ENCODE measurements at regions not wholly inside any gene's neighbourhood (a gene's known extent, or its start where the extent isn't known, plus 50 kb on each side); places are given as distances from the start of the nearest gene placed in this dataset.
"Not testable (repeated sequence)": the region's sequence is repeated elsewhere in the genome, so short reads cannot be mapped to it uniquely, and the experiment has no call there.

DNA sequence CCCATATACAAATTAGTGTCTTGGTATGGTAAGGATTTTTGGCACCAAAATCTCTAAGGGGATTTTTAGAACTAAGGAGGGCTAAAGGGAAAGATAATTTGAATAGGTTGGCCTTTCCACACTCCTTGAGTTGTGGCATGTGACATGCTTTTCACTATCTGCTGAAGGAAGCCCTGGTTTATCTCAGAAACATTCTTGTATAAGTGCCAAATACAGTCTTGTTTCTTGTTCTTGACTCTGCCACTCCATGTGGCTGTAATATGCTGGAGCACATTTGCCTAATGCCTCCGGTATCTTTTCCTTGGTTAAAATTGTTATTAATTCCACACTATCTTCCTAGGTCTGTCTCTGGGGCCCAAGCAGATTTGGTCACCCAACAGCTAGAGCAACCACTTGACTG, 457.0 kb downstream of the USP25 start:
- no peak for DNase-seq

DNA sequence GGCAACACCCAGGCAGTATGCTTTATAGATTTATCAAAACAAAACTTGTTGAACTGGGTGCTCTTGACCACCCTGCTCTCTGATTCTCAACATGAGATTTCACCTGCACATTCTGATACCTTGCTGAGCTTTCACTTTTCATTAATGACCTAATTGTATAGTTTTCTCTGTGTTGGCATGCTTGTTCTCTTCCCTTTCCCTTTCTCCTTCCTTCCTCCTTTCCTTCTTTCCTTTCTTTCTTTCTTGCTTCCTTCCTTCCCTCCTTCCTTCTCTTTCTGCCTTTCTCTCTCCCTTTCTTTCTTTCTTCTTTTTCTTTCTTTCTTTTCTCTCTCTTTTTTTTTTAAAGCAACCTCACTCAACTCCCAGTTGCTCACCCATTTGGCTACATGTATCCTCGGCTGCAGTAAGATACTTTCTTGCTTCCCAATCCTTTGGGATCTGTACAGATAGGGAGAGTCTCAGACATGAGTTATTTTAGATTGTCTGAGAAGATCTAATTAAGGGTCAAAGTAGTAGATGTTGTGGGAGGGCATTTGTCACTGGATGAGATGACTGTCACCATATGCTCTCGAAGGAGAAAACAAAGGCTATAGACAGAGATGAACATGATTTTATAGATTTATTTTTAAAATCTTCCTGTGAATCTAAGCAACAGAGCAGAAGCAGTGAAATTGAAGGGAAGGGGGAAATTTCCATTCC, 458.0 kb downstream of the USP25 start:
- DNase-seq, result no peak

DNA sequence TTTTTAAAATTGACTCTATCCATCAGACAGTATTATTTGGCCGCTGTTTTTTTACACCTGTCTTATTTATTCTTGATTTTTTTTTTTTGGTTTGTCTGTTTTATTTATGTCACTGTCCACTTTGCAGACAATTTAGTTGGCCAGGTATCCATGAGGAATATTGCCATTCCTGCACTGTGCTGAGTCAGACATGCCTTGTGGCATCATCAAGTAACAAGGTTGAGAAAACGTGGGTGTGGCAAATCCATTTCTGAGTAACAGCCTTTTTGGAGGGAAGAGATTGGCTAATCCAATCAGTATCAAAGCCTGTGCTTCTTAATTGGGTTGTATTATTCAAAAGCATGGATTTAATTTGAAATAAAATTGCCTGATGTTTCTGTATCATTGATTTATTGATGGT, 463.1 kb downstream of the USP25 start:
- DNase-seq, result no peak

DNA sequence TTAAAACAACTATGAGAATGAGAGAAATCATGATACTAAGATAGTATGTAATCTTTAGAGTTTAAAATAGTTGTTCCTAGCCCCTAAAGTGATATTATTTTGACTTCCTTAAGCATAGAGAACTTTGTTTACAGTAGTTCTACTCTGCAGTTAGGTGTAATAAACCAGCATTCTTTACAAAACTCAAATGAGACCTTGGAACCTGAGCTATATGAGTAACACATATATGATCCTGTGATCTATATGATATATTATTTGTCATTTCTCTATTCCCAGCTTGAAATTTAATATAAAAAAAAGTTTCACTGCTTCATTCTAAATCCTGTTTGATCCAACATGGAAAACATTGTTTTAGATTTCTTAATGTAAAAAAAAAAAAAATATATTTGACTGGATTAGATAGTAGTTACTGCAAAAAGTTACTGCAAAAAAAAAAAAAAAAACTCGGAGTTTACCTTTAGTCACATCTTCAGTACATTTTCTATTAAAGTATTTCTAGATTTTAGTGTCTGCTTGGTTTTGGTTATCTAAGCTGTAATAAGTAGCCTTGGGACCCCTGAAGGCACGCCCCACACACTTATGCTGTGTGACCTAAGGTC, 463.8 kb downstream of the USP25 start:
- no peak for DNase-seq

DNA sequence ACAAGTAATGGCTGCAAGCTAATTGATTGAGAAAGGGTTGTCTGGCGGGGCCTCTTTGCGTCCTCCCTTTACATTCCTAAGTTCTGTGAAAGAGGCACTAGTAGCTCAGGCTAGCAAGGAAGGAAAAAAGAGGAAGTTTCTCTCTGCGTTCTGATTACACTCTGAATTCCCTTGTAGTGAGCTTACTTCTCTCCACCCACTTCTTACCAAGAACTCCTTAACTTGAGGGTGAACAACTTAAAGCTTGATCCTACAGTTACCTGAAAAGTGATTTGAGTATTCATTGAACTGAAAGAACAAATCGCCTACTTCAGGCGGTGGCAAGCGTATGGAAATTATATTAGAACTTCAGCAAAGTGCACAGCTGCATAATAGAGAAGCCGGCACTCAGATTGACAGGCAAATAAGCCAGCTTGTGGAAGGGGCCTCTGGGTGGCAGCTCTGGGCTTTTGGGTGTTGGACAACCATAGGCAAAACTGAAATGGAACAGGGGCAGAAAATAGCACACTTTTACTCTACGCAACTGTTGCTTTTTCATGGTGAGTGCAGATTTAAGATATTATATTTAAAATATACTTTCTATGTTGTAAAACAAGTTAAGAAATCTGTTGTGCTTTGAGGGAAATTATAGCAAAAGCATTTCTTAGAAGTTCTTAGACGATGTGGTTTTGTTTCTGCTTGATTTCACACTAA, 464.5 kb downstream of the USP25 start:
- DNase-seq, result no peak

DNA sequence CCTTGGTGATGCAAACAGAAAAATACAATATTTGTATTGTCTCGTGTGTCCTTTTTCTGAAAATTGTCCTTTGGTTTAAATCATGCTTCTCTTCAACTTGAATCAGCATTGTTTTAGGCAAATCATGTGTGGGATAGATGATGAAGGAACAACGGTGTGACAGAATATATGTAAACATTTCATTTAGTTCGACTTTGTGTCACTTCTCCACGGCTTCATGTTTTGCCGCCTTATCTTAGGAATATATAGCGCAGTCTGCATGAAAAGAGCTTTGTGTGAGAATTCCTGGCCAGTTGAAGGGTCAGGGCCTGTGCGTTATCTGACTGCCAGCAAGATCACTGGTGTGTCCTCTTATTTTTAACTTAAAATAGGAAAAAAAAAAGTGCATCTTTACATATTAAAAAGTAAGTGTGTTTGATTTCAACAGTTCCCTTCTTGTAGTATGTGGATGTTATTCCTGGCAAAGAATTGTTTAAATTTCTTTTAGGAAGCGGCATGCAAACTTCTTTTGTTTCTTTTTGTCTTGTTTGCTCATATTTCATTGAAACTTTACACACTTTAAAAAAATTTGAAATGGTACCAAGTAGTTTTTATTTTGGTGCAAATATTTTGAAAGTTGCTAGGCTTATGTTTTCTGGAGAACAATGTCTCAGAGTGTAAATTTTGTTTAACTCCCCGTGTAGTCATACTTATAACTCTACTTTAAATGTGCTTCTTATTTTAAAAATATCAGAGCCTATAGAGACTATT, 465.2 kb downstream of the USP25 start:
- no peak for DNase-seq

DNA sequence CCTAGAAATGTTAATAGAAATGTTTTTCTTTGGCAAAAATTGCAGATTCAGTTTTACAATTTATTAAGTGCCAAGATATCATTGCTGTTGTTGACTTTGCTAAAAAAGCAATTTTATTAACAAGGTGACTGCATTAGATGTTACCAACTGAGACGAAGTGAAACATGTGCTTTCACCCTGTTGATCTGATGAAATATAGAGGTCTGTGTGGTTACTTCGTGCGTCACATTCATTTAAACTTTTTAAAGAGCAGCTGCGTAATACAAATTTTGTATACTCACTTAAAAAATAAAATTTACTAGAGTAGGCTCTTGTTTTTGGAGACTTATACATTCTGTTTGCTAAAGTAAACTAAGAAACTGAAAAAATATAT, 465.7 kb downstream of the USP25 start:
- no peak for DNase-seq

DNA sequence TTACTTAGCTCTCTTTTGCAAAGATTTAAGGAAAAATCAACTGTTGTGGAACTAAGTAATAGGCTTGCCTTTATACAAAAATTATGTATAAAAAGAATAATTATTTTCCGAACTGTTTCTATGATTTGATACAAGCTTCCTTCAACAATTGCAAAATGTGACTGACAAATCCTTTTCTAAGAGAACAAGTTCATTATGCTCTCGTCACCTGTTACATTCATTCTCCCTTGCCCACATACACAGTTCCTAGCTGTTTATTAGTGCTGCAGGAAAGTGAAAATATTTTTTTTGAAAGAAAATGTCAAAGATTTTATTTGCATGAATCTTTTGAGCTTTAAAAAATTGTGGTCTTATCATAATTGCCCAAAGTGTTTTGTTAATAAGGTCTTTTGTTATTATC, 466.2 kb downstream of the USP25 start:
- DNase-seq, result no peak

DNA sequence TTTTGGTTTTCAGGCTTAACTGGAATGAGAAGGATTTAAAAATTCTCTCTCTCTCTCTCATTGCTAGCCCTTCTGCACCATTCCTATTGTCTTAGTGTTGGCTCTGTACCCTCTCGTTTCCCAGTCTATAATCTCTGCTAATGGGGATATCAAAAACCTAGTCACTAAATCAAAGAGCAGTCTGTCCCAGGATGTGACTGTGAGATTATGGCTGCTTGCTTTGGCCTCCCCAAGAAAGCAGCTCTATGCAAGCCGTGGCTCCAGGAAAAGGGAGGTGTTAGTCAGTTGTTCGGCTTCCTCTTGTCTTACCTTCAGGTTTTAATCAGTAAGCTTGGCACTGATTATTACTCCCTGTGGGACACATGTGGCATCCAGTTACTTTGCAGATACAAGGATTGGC, 468.8 kb downstream of the USP25 start:
- no peak for DNase-seq

DNA sequence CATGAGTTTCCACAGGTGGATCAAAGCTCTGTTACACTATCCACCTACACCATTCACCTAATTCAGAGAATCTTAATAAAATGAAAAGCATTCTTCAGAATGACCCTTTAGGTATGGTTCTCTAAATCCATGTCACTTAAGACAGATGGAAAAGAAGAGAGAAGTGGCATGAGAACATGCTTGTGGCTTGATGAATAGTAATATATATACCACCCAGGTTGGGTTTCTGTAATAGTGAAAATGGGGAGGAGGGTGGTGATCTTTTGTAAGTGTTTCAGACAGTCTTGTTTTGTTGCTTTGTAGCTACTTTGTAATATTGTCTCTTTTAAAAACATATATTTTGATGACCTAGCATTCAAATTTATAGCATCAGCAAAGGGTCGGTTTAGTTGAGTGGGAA, 469.8 kb downstream of the USP25 start:
- no peak for DNase-seq

DNA sequence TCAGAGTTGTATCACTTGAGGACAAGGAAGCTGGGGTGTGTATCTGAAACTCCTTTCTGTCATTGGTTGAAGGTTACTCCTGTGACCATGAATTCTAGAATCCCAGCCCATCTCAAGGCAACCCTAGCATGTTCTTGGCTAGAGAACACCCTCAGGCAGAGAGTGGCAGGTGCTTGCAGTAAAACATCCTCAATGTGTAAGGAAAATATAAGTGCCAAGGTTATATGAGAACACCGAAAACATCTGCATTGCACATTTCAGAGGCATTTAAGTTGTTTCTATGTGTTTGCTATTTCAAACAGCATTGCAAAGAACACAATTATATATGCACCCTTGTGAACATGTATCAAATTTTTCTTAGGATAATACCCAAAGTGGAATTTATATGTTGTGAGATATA, 471.9 kb downstream of the USP25 start:
- DNase-seq, result no peak

DNA sequence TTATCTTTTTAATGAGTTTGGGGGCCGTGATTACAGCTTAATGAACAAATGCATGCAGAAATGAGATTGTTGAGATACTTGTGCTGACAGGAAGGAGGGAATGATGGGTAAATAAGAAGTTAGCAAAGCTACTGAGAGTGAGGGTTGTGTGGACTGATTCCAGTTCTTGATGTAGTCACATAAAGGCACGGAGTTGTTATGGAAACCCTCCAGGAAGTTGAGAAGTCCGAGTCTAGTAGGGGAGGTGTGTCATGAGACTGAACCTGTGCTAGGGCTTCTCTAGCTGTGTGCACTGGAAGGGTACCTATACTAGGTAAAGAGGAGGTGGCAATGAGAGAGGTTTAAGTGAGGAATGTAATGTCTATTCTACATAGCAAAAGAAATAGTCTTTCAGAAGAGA, 475.7 kb downstream of the USP25 start:
- no peak for DNase-seq

DNA sequence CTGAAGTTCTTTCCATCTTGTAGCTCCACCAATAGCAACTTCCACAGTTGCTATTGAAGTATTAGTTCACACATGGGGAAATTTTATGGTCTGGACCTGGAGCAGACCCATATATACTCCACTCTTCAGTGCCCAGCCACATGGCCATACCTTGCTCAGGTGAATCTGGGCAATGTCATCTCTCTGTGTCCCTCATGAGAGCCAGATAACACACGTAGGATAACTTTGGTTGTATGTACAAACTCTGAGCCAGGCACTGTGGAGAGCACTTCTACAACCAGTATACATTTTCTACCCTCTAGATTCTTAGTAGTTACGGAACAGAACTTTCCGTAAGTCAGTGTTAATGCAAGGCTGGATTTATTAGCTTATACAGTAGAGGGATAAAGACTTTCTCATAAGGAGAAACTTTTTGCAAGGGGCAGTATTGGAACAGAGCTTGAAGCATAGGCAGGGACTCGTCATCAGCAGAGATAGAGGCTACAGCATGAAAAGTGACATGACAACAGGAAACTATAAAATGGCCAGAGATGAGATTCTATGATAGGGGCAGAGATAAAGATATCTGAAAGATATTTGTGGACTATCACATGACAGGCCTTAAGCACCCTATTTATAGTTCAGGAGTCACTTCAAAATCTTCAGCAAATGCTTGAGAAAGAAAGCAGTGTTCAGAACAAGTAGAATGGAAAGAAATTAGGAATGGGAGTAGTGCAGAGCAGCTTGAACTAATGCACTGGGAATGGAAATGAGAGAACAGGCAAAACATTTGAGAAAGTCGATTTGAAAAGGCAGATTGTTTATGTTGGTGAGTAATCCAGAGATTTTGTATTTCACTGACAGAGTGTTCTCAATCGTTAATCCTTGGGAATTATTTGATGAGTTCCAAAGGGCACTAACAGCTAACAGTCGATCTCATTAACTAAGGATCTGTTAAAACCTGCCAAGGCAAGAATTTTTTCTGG, 481.8 kb downstream of the USP25 start:
- DNase-seq, result no peak

DNA sequence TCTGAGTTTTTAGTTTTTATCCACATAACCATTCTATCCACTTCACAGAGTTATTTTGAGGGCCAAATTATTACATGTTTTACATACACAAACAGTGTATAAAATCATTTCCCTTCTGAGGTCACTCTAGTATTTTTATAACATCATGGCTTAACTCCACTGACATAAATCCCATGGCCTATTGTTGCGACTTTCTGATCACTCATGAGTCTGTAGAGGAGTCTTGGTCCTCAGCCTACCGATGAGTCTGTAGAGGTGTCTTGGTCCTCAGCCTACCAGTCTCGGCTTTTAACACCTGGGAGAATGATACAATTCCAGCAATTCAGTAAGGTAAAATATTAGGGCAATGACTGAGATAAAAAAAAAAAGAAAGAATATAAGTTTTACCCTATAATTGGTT, 483.7 kb downstream of the USP25 start:
- DNase-seq, result no peak

DNA sequence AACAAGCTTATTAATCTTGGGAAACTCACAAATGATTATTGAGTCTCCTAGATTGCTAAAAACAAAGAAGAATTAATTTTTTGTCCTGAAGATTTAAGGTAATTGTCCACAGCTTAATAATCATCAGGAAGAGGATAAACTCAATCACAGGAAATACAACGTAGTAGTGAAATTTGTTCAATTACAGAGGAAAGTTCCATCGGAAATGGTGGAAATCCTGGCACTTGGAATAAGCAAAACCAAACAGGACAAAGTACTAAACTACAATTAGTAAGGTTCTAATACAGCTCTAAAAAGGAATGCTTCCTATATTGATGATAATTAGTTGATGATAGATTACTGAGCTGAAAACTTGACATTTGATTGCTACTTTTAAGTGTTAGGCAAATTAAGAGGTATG, 485.4 kb downstream of the USP25 start:
- no peak for DNase-seq

DNA sequence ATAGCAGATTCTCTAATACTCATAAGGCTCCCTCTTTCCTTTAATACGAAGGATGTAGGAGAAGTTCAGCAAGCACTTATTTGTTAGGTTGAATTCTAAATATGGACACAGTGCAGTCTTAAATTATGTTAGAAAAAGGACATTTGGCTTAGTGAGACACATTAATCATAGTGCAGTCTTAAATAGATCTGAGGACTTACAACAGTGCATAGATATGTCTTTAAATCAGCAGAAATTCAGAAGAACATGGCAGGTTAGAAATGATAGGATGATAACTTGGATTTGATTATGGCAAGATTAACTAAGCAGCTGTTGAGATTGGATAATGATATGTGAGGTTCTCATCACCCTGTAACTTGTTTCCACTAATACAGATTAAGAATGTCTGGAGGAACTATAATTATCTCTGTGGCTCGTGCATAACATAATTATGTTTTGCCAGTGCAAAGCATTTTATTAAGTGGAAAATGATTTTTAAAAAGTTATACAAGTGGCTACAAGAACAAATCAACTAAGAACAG, 485.9 kb downstream of the USP25 start:
- no peak for DNase-seq

DNA sequence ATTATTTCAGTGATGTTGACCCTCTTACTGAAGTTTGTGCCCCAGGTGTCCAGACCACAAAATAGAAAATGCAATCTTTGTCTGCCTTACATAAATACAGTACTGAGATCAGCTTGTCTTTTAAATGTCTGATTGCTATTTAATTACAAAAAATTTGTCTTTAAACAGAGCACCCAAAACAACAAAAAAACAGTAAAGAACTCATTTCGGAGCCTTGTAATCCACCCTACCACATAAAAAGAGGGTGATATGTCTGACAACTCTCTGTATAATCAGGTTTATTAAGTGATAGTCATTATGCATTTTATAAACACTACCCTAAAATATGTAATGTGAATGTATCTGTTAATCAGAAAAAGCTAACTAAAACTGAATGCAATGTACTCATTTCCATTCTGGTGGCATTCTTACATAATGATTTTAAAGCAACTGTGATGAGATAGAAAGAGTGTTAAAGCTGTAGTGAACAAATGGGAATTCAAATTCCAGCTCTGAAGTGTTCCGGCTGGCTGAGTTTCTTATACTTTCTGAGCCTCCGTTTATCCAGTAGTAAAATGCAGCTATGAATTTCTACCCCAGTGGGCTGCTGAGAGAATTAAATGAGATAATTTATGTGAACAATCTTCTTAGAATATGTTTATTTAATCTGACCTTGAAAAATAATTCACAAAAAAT, 486.6 kb downstream of the USP25 start:
- no peak for DNase-seq

DNA sequence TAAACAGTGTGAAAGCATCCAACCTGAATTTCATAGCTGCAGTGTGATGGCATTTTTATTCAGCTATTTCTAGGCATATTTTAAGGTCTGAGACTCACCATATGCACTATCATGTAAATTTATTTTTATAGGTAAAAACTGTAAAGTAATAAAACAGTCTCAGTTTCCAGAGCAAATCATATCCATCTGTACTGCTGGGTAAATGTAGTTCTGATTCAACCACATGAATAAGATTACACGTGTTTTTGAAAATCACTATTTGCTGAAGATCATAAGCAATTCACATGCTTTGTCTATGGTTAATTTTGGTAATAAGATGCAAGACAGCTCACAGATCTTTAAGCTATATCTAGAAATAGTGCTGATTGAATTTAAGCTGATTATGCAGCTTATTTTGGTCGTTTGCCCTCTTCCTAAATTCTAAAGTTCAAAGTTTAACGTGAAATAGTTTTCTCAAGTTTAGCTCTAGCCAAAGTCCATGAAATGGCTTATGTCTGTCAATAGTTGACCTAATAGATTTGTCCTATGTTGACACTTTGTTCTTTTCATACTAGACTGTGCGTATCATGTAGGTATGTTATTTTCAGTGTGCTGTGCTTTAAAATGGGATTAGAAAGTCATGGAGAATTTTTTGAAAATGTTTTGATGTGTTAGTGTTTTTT, 489.0 kb downstream of the USP25 start:
- DNase-seq, result no peak

DNA sequence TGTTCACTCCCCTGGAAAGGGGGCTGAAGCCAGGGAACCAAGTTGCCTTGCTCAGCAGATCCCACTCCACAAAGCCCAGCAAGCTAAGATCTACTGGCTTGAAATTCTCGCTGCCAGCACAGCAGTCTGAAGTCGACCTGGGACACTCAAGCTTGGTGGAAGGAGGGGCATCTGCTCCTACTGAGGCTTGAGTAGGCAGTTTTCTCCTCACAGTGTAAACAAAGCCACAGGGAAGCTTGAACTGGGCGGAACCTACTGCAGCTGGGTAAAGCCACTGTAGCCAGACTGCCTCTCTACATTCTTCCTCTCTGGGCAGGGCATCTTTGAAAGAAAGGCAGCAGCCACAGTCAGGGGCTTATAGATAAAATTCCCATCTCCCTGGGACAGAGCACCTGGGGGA, 495.0 kb downstream of the USP25 start:
- DNase-seq, result not testable (repeated sequence)

DNA sequence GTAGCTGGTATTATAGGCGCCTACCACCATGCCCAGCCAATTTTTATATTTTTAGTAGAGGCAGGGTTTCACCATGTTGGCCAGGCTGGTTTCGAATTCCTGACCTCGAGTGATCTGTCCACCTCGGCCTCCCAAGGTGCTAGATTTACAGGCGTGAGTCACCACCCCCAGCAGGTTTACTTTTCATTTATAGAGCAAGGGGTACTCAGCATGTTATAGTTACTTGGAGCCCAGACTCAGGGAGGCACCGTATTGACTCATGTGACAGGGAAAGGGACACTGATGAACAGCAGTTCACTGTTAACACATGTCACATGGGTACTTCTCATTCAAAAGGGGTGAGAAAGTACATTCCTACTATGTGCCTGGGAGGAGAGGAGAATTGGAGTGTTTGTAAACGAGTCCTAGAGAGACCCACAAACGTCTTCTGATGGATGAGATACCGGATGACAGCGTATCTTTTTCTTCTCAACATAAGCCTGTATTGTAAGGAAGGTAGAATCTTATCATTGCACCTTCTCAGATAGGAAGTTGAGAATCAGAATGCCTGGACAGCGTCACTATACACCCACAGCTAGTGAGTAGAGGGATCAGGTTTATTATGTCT, 510.0 kb downstream of the USP25 start:
- DNase-seq, result no peak

DNA sequence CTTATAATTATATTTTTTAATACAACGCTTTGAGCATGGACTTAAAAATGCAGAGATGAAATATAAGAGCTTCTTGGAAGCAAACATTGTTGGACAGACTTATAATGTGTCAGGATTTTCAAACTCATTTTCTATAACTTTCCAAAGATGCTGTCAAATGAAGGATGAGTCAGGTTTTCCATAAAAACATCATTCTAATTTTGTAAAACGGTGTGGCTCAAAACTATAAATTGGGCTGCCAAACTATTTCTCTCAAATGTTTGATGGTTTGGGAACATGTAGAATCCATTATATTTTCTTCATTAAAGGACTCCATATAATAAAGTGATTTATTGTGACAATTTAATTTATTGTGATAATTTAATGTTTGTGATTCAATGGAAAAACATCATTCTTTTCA, 511.2 kb downstream of the USP25 start:
- DNase-seq, result no peak
